ENCODE measurements at regions not wholly inside any gene's neighbourhood (a gene's known extent, or its start where the extent isn't known, plus 50 kb on each side); places are given as distances from the start of the nearest gene placed in this dataset.

DNA sequence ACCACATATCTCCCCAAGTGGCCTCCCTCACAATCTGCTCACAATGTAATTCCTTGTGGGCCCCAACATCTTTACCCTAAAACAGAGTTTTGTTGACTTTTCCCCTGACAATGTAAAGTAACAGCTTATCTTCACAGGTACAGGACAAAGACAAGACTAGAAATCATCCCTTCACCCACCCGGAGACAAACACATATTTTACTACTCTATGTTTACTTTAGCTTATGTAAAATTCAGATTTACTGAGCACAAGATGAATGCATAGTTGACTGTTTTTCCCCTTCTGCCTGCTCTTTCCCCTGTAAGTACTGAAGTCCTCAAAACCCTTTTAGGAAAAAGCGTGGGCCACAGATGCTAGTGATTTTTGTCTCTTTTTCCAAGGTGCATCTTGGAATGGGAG is 61.0 kb downstream of the RPP21 start:
- Histone ChIP-seq H3K9ac (ENCODE audit: low read depth, low read length) (no peak overlapping the region), H3K27ac (ENCODE audit: low read length) (no peak overlapping the region), H3K4me2 (ENCODE audit: insufficient read depth, low read length) (no peak overlapping the region), H3K4me3 (ENCODE audit: low read depth in 1 of 2, low read length in 2 of 2) (no peak overlapping the region), H3K36me3 (ENCODE audit: insufficient read depth, low read length) (no peaks in the 10 kb centered on the region), H3K79me2 (ENCODE audit: insufficient read depth, low read length) (no peaks in the 10 kb centered on the region), H4K20me1 (ENCODE audit: insufficient read depth, low read length) (no peaks in the 10 kb centered on the region), H3K9me3 (ENCODE audit: insufficient read depth, low read length, severe bottlenecking) (peaks cover 3% of the 10 kb centered on the region), H3K27me3 (ENCODE audit: insufficient read depth, low read length, poor library complexity) (peaks cover 35% of the 10 kb centered on the region), H2AFZ (ENCODE audit: low read depth, low read length) (no peak overlapping the region), H3K4me1 (ENCODE audit: insufficient read depth, low read length) (no peaks in the 10 kb centered on the region)
- no peak for DNase-seq
- TF ChIP-seq, protein P1, sequence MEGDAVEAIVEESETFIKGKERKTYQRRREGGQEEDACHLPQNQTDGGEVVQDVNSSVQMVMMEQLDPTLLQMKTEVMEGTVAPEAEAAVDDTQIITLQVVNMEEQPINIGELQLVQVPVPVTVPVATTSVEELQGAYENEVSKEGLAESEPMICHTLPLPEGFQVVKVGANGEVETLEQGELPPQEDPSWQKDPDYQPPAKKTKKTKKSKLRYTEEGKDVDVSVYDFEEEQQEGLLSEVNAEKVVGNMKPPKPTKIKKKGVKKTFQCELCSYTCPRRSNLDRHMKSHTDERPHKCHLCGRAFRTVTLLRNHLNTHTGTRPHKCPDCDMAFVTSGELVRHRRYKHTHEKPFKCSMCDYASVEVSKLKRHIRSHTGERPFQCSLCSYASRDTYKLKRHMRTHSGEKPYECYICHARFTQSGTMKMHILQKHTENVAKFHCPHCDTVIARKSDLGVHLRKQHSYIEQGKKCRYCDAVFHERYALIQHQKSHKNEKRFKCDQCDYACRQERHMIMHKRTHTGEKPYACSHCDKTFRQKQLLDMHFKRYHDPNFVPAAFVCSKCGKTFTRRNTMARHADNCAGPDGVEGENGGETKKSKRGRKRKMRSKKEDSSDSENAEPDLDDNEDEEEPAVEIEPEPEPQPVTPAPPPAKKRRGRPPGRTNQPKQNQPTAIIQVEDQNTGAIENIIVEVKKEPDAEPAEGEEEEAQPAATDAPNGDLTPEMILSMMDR (IDR thresholded peaks at IDR 0.05; ENCODE audit: borderline replicate concordance, extremely low read depth, low read length, poor library complexity, severe bottlenecking): no peak
- no peak for TF ChIP-seq EZH2 (IDR thresholded peaks at IDR 0.05; ENCODE audit: borderline replicate concordance, low read depth, low read length, severe bottlenecking)
- ATAC-seq (ENCODE audit: insufficient read depth, low read depth): no peak

DNA sequence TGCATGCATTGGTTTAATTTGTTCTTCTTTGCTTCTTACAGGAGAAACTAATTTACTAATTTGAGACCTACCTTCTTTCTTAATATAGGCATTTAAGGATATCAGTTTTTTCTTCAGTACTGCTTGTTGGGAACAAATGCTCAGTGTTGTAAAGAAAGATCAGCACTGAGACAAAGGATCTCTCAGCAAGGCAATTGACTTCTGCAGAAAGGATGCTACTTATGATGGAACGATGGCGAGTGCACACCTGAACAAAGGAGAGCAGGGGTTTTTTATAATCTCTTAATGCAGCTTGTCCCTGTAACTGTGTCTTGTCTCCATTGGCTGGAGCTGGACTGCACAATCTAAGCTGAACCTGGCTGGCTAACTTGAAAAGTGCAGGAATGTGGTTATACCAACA is 64.2 kb downstream of the RPP21 start:
- Histone ChIP-seq H3K36me3 (ENCODE audit: insufficient read depth, low read length) (no peaks in the 10 kb centered on the region), H3K9ac (ENCODE audit: low read depth, low read length) (no peak overlapping the region), H3K79me2 (ENCODE audit: insufficient read depth, low read length) (no peaks in the 10 kb centered on the region), H4K20me1 (ENCODE audit: insufficient read depth, low read length) (no peaks in the 10 kb centered on the region), H2AFZ (ENCODE audit: low read depth, low read length) (no peak overlapping the region), H3K9me3 (ENCODE audit: insufficient read depth, low read length, severe bottlenecking) (peaks cover 3% of the 10 kb centered on the region), H3K4me3 (ENCODE audit: low read depth in 1 of 2, low read length in 2 of 2) (no peak overlapping the region), H3K4me1 (ENCODE audit: insufficient read depth, low read length) (no peaks in the 10 kb centered on the region), H3K27ac (ENCODE audit: low read length) (no peak overlapping the region), H3K27me3 (ENCODE audit: insufficient read depth, low read length, poor library complexity) (peaks cover 30% of the 10 kb centered on the region), H3K4me2 (ENCODE audit: insufficient read depth, low read length) (no peak overlapping the region)
- no peak for ATAC-seq (ENCODE audit: insufficient read depth, low read depth)
- no peak for DNase-seq
- TF ChIP-seq, protein P1 (IDR thresholded peaks at IDR 0.05; ENCODE audit: borderline replicate concordance, extremely low read depth, low read length, poor library complexity, severe bottlenecking): no peak
- TF ChIP-seq EZH2 (IDR thresholded peaks at IDR 0.05; ENCODE audit: borderline replicate concordance, low read depth, low read length, severe bottlenecking): no peak

DNA sequence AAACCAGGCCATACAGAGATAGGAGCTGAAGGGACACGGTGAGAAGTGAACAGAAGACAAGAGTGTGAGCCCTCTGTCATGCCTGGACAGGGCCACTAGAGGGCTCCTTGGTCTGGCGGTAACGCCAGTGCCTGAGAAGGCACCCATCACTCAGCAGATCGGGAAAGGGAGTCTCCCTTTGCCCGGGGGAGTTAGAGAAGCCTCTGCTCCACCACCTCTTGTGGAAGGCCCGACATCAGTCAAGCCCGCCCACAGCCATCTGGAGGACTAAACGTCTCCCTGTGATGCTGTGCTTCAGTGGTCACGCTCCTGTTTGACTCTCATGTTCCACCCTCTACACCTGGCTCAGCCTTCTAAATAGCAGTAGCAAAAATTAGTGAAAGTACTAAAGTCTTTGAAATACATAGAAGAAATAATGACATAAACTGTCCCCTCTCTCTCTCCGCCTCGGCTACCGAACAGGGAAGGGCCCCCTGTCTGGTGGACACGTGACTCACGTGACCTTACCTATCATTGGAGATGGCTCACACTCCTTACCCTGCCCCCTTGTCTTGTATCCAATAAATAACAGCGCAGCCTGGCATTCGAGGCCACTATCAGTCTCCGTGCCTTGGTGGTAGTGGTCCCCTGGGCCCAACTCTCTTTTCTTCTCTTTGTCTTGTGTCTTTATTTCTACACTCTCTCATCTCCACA is 66.7 kb downstream of the RPP21 start:
- H3K9ac ChIP-seq (ENCODE audit: low read depth, low read length): no peak overlapping the region
- DNase-seq (peak; percentile 63), ATAC-seq (ENCODE audit: insufficient read depth, low read depth) (peak; percentile 87)
- no peaks in the 10 kb centered on the region for H3K79me2 ChIP-seq (ENCODE audit: insufficient read depth, low read length)
- TF ChIP-seq, protein P1 (IDR thresholded peaks at IDR 0.05; ENCODE audit: borderline replicate concordance, extremely low read depth, low read length, poor library complexity, severe bottlenecking): peak; percentile 77
- TF ChIP-seq EZH2 (IDR thresholded peaks at IDR 0.05; ENCODE audit: borderline replicate concordance, low read depth, low read length, severe bottlenecking): no peak
- no peak overlapping the region for H3K27ac ChIP-seq (ENCODE audit: low read length)
- no peaks in the 10 kb centered on the region for H3K4me1 ChIP-seq (ENCODE audit: insufficient read depth, low read length)
- no peak overlapping the region for H3K4me3 ChIP-seq (ENCODE audit: low read depth in 1 of 2, low read length in 2 of 2)
- H3K9me3 ChIP-seq (ENCODE audit: insufficient read depth, low read length, severe bottlenecking): peaks cover 3% of the 10 kb centered on the region
- H3K36me3 ChIP-seq (ENCODE audit: insufficient read depth, low read length): no peaks in the 10 kb centered on the region
- H4K20me1 ChIP-seq (ENCODE audit: insufficient read depth, low read length): no peaks in the 10 kb centered on the region; the same call in 1 of the 2 replicates
- H2AFZ ChIP-seq (ENCODE audit: low read depth, low read length): no peak overlapping the region
- H3K4me2 ChIP-seq (ENCODE audit: insufficient read depth, low read length): no peak overlapping the region
- peaks cover 38% of the 10 kb centered on the region for H3K27me3 ChIP-seq (ENCODE audit: insufficient read depth, low read length, poor library complexity)

All from DND-41 (cell line).